ENCODE measurements at regions not wholly inside any gene's neighbourhood (a gene's known extent, or its start where the extent isn't known, plus 50 kb on each side); places are given as distances from the start of the nearest gene placed in this dataset.

DNA sequence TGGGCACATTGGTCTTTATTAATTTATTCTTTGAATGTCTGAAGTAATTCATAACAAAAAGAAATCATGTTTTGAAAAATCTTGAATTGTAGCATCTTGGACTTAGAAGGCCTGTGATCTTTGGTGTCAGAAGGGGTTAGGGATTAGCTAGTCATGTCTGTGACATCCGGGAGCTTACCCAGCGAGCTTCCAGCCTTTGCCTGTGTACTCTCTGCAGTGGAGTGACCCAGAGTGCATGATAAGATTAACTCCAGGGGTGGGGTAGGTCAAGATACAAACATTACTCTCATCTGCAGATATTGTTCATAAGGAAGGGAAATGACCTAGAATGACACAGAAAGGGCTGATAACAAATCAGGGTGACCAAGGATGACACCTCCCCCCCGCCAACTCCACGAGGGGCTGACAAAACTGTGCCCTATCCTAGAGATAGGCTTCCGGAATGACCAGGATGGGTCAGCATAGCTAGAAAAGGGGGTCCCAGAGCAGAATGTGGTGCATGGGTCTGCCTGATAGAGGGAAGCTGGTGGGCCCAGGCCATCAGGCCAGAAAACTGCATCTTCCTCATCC is 56.6 kb upstream of the BLCAP start:
- Mint-ChIP-seq H3K36me3 (no peaks in the 10 kb centered on the region), H3K4me1 (peaks cover 2% of the 10 kb centered on the region), H3K4me3 (no peak overlapping the region), H3K9me3 (peaks cover 10% of the 10 kb centered on the region), H3K27ac (no peak overlapping the region), H3K27me3 (peaks cover 22% of the 10 kb centered on the region)
- ATAC-seq (ENCODE audit: low read depth) (no peak), DNase-seq (ENCODE audit: low spot score in 2 of 2) (no peak)

GRCh38 chr20:37581246-37581645 is 53.6 kb upstream of the BLCAP start:
- Mint-ChIP-seq H3K4me3 (no peak overlapping the region), H3K4me1 (peaks cover 13% of the 10 kb centered on the region), H3K9me3 (peaks cover 5% of the 10 kb centered on the region), H3K27me3 (peaks cover 20% of the 10 kb centered on the region), H3K27ac (no peak overlapping the region), H3K36me3 (no peaks in the 10 kb centered on the region)
- ATAC-seq (ENCODE audit: low read depth): no peak
- no peak for DNase-seq (ENCODE audit: low spot score in 2 of 2)

DNA sequence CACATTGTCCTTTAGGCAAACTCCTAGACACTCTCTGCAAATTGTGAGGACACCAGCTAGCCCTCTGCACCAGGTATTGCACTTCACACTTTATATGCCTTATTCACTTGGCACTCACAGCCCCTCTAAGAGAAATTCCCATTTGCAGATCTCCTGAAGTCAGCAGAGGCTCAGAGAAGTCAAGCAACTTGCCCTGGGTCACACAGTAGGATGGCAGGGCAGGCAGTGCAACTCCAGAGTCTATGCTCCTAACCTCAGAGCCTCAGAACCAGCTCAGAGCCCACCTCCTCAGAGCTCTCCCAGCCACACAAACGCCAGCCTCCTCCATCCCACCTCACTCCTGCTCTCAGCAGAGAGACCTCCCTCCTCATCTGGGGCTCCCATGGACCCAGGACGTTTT is 52.4 kb upstream of the BLCAP start:
- peaks cover 21% of the 10 kb centered on the region for H3K4me1 Mint-ChIP-seq
- H3K27me3 Mint-ChIP-seq: peaks cover 17% of the 10 kb centered on the region
- H3K4me3 Mint-ChIP-seq: no peak overlapping the region
- ATAC-seq (ENCODE audit: low read depth) (no peak), DNase-seq (ENCODE audit: low spot score in 2 of 2) (no peak)
- no peak overlapping the region for H3K27ac Mint-ChIP-seq
- no peaks in the 10 kb centered on the region for H3K9me3 Mint-ChIP-seq
- H3K36me3 Mint-ChIP-seq: no peaks in the 10 kb centered on the region

DNA sequence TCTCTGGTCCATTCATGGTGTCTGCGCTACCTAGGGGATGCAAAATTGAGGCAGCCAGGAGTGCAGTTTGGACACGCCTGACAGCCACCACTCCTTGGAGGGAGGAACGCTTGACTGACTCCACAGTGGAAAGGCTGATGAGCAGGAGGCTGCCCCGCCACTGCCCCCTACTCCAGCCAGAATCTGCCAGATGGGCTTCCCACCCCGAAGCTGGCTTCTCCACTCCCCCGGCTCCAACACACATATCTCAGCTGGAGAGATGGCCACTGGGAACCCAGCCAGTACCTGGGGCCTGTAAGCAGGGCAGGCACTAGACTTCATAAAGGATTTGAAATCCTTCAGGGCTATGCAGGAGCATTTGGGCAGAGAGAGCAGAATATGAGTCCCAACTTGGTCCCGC is 51.4 kb upstream of the BLCAP start:
- peaks cover 21% of the 10 kb centered on the region for H3K4me1 Mint-ChIP-seq
- H3K4me3 Mint-ChIP-seq: no peak overlapping the region
- H3K27ac Mint-ChIP-seq: no peak overlapping the region
- no peak for DNase-seq (ENCODE audit: low spot score in 2 of 2)
- H3K27me3 Mint-ChIP-seq: peaks cover 11% of the 10 kb centered on the region
- H3K36me3 Mint-ChIP-seq: no peaks in the 10 kb centered on the region
- no peaks in the 10 kb centered on the region for H3K9me3 Mint-ChIP-seq
- no peak for ATAC-seq (ENCODE audit: low read depth)

DNA sequence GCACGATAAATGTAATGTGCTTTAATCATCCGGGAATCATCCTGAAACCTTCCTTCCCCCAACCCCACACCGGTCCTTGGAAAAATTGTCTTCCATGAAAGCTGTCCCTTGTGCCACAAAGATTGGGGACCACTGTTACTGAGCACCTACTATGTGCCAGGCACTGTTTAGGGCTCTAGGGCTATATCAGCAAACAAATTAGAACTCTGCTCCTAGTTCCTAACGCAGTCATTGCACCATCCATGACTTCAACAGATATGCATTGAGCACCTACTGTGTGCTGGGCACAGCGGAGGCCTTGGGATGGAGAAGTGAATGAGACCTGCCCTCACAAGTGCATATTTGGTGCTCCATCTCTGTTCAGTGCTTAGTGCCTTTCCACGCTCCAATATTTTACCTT is 50.3 kb upstream of the BLCAP start:
- H3K4me1 Mint-ChIP-seq: peaks cover 21% of the 10 kb centered on the region
- H3K27me3 Mint-ChIP-seq: peaks cover 14% of the 10 kb centered on the region
- H3K4me3 Mint-ChIP-seq: no peak overlapping the region
- no peak for DNase-seq (ENCODE audit: low spot score in 2 of 2)
- ATAC-seq (ENCODE audit: low read depth): no peak
- H3K36me3 Mint-ChIP-seq: no peaks in the 10 kb centered on the region
- H3K27ac Mint-ChIP-seq: no peak overlapping the region
- no peaks in the 10 kb centered on the region for H3K9me3 Mint-ChIP-seq
